Keratinocyte (primary cell): ENCODE measurements at regions not wholly inside any gene's neighbourhood (a gene's known extent, or its start where the extent isn't known, plus 50 kb on each side); places are given as distances from the start of the nearest gene placed in this dataset.
"Not testable (repeated sequence)": the region's sequence is repeated elsewhere in the genome, so short reads cannot be mapped to it uniquely, and the experiment has no call there.

Experiments used
- CTCF ChIP-seq, 3 experiments: IDR thresholded peaks in 1 of 3; conservative IDR thresholded peaks in 1 of 3; optimal IDR thresholded peaks in 1 of 3; 2 replicates in 2 of 3; 3 replicates in 1 of 3; pipeline versions ENCODE3 to v1.5.1; 2011; ENCODE audit warnings: low read length in 3 of 3, mild to moderate bottlenecking in 3 of 3, moderate library complexity in 2 of 3, control low read depth in 1 of 3, inconsistent platforms in 1 of 3; ENCODE audit not compliant: insufficient read depth in 2 of 3; ENCODE audit errors: extremely low read depth in 1 of 3
- EZH2 ChIP-seq: IDR thresholded peaks from one replicate; pipeline ENCODE4 v1.6.1; 2012; ENCODE audit warnings: inconsistent platforms, mild to moderate bottlenecking, low read length, moderate library complexity

DNA sequence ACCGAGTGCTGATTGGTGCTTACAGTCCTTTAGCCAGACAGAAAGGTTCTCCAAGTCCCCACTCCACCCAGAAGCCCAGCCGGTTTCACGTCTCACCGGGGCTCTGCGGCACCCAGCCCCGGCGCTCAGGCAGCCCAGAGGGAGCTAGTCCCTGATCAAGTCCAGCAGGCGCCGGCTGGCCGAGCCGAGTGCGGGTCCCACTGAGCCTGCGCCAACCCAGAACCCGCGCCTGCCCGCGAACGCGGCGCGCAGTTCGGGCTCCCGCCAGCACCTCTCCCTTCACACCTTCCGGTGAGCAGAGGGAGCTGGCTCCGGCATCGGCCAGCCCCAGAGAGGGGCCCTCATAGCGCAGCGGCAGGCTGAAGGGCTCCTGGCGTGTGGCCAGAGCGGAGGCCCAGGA lies 481.6 kb upstream of the CHD1 start:
- TF ChIP-seq CTCF (optimal IDR thresholded peaks at IDR 0.05 in 1 of 3, IDR thresholded peaks at IDR 0.05 in 1 of 3, conservative IDR thresholded peaks at IDR 0.05 in 1 of 3; ENCODE audit: extremely low read depth in 1 of 3, insufficient read depth in 2 of 3, low read length in 3 of 3); EZH2: not testable (repeated sequence)
